GM18861 (cell line): ENCODE measurements at regions not wholly inside any gene's neighbourhood (a gene's known extent, or its start where the extent isn't known, plus 50 kb on each side); places are given as distances from the start of the nearest gene placed in this dataset.

Source experiments
- ATAC-seq: cut with Tn5 transposase; IDR thresholded peaks from one replicate; pipeline ENCODE4 v1.9.1; 2021; ENCODE audit not compliant: unreplicated experiment

GRCh38 chr1:208880433-208881100 is 636.4 kb upstream of the PLXNA2 start:
- no peak for ATAC-seq

GRCh38 chr1:208885060-208885459 is 640.9 kb upstream of the PLXNA2 start:
- ATAC-seq = no peak

- no peak for ATAC-seq
Measured at GRCh38 chr1:208885650-208886049, 641.5 kb upstream of the PLXNA2 start.

- ATAC-seq = no peak
Measured at GRCh38 chr1:208888376-208888775, 644.2 kb upstream of the PLXNA2 start.

- ATAC-seq = no peak
Measured at GRCh38 chr1:208892147-208892546, 648.0 kb upstream of the PLXNA2 start.

- no peak for ATAC-seq
Measured at GRCh38 chr1:208893251-208893650, 649.1 kb upstream of the PLXNA2 start.

- no peak for ATAC-seq
Measured at GRCh38 chr1:208895181-208895580, 651.0 kb upstream of the PLXNA2 start.

- no peak for ATAC-seq
Measured at GRCh38 chr1:208895820-208896219, 651.6 kb upstream of the PLXNA2 start.

- no peak for ATAC-seq
Measured at GRCh38 chr1:208896768-208897167, 652.6 kb upstream of the PLXNA2 start.

- ATAC-seq = no peak
Measured at GRCh38 chr1:208899438-208899837, 655.3 kb upstream of the PLXNA2 start.

GRCh38 chr1:208903251-208903905 is 659.2 kb upstream of the PLXNA2 start:
- ATAC-seq = no peak

GRCh38 chr1:208907790-208908189 is 663.6 kb upstream of the PLXNA2 start:
- no peak for ATAC-seq

- no peak for ATAC-seq
Measured at GRCh38 chr1:208909011-208909984, 665.1 kb upstream of the PLXNA2 start.

- ATAC-seq = no peak
Measured at GRCh38 chr1:208910161-208910560, 666.0 kb upstream of the PLXNA2 start.

- no peak for ATAC-seq
Measured at GRCh38 chr1:208917281-208917680, 666.2 kb upstream of the CAMK1G start.

GRCh38 chr1:208917723-208918122 is 665.8 kb upstream of the CAMK1G start:
- ATAC-seq = no peak

GRCh38 chr1:208918160-208918559 is 665.4 kb upstream of the CAMK1G start:
- ATAC-seq = no peak

- no peak for ATAC-seq
Measured at GRCh38 chr1:208919371-208919770, 664.1 kb upstream of the CAMK1G start.

GRCh38 chr1:208921259-208921658 is 662.3 kb upstream of the CAMK1G start:
- ATAC-seq = no peak

GRCh38 chr1:208923456-208923855 is 660.1 kb upstream of the CAMK1G start:
- ATAC-seq = no peak

GRCh38 chr1:208923946-208924720 is 659.4 kb upstream of the CAMK1G start:
- no peak for ATAC-seq
